Mesenchymal stem cell (in vitro differentiated cells and primary cell): ENCODE measurements at regions not wholly inside any gene's neighbourhood (a gene's known extent, or its start where the extent isn't known, plus 50 kb on each side); places are given as distances from the start of the nearest gene placed in this dataset.

Experiments used
- DNase-seq: peaks from one replicate; pipeline ENCODE4 v3.0.0-alpha.2; 2013
- H2AFZ ChIP-seq: one replicate; pipeline ENCODE4 v1.6.1; 2013; ENCODE audit warnings: low read depth, mild to moderate bottlenecking, control low read depth, inconsistent platforms, low read length, moderate library complexity
- H2AK5ac ChIP-seq: 2 replicates; pipeline ENCODE4 v1.6.1; 2013; ENCODE audit warnings: low read length, moderate library complexity, mild to moderate bottlenecking, inconsistent platforms; ENCODE audit not compliant: severe bottlenecking
- H2BK120ac ChIP-seq: one replicate; pipeline ENCODE4 v1.6.1; 2013; ENCODE audit warnings: low read depth, mild to moderate bottlenecking, inconsistent platforms, low read length, moderate library complexity
- H2BK12ac ChIP-seq, 2 experiments: one replicate each; pipeline ENCODE4 v1.6.1; 2013; ENCODE audit warnings: inconsistent platforms in 2 of 2, low read length in 2 of 2, mild to moderate bottlenecking in 2 of 2, moderate library complexity in 2 of 2, control low read depth in 1 of 2
- H2BK15ac ChIP-seq: one replicate; pipeline ENCODE4 v1.6.1; 2013; ENCODE audit warnings: mild to moderate bottlenecking, low read depth, inconsistent platforms; ENCODE audit not compliant: poor library complexity, severe bottlenecking
- H2BK5ac ChIP-seq: 2 replicates; pipeline ENCODE4 v1.6.1; 2013; ENCODE audit warnings: low read depth, mild to moderate bottlenecking, low read length, control low read depth, inconsistent platforms; ENCODE audit not compliant: poor library complexity, severe bottlenecking
- H3K14ac ChIP-seq, 2 experiments: one replicate each; pipeline ENCODE4 v1.6.1; 2013; ENCODE audit warnings: inconsistent platforms in 2 of 2, low read length in 2 of 2, control low read depth in 1 of 2, mild to moderate bottlenecking in 1 of 2, moderate library complexity in 1 of 2
- H3K18ac ChIP-seq, 2 experiments: one replicate each; pipeline ENCODE4 v1.6.1; 2013; ENCODE audit warnings: inconsistent platforms in 2 of 2, low read length in 2 of 2, control low read depth in 1 of 2, low read depth in 1 of 2, mild to moderate bottlenecking in 1 of 2
- H3K23ac ChIP-seq, 2 experiments: one replicate each; pipeline ENCODE4 v1.6.1; 2013; ENCODE audit warnings: inconsistent platforms in 2 of 2, low read length in 2 of 2, mild to moderate bottlenecking in 2 of 2, moderate library complexity in 2 of 2, control low read depth in 1 of 2
- H3K27ac ChIP-seq: 2 replicates; pipeline ENCODE4 v1.5.1; 2013; ENCODE audit warnings: mild to moderate bottlenecking, moderate library complexity, low read length, control low read depth, inconsistent platforms; ENCODE audit not compliant: poor library complexity, severe bottlenecking
- H3K27me3 ChIP-seq, 2 experiments: 2 replicates each; pipeline versions ENCODE4 v1.6.1 to v1.7.0; 2013; ENCODE audit warnings: low read length in 2 of 2, mild to moderate bottlenecking in 2 of 2, moderate library complexity in 2 of 2, control low read depth in 1 of 2, inconsistent platforms in 1 of 2; ENCODE audit not compliant: control insufficient read depth in 1 of 2, insufficient read depth in 1 of 2
- H3K36me3 ChIP-seq, 2 experiments: 2 replicates each; pipeline versions ENCODE4 v1.6.1 to v1.7.0; 2013; ENCODE audit warnings: low read length in 2 of 2, control low read depth in 1 of 2, inconsistent platforms in 1 of 2, low read depth in 1 of 2, mild to moderate bottlenecking in 1 of 2; ENCODE audit not compliant: insufficient read depth in 2 of 2, control insufficient read depth in 1 of 2
- H3K4ac ChIP-seq, 2 experiments: one replicate each; pipeline ENCODE4 v1.6.1; 2013; ENCODE audit warnings: inconsistent platforms in 2 of 2, low read length in 2 of 2, mild to moderate bottlenecking in 2 of 2, moderate library complexity in 2 of 2, control low read depth in 1 of 2, low read depth in 1 of 2
- H3K4me1 ChIP-seq: 2 replicates; pipeline ENCODE4 v1.6.1; 2013; ENCODE audit warnings: low read depth, low read length, control low read depth; ENCODE audit not compliant: control insufficient read depth, insufficient read depth
- H3K4me2 ChIP-seq: 2 replicates; pipeline ENCODE4 v1.6.1; 2013; ENCODE audit warnings: low read length, mild to moderate bottlenecking, inconsistent platforms; ENCODE audit not compliant: poor library complexity, severe bottlenecking
- H3K4me3 ChIP-seq, 2 experiments: 2 replicates each; pipeline versions ENCODE4 v1.5.1 to v1.7.0; 2013; ENCODE audit warnings: low read length in 2 of 2, mild to moderate bottlenecking in 2 of 2, control low read depth in 1 of 2, low read depth in 1 of 2; ENCODE audit not compliant: insufficient read depth in 1 of 2
- H3K79me1 ChIP-seq: replicated peaks from 2 replicates; pipeline ENCODE4 v1.6.1; 2013; ENCODE audit warnings: mild to moderate bottlenecking, control low read depth, low read length, inconsistent platforms; ENCODE audit not compliant: poor library complexity, severe bottlenecking
- H3K9ac ChIP-seq: 2 replicates; pipeline ENCODE4 v1.7.0; 2013; ENCODE audit warnings: mild to moderate bottlenecking, low read length, moderate library complexity
- H3K9me3 ChIP-seq: 2 replicates; pipeline ENCODE4 v1.7.0; 2013; ENCODE audit warnings: mild to moderate bottlenecking, low read length; ENCODE audit not compliant: control insufficient read depth
- H4K8ac ChIP-seq: one replicate; pipeline ENCODE4 v1.6.1; 2013; ENCODE audit warnings: inconsistent platforms, mild to moderate bottlenecking, low read length, moderate library complexity
- H4K91ac ChIP-seq: one replicate; pipeline ENCODE4 v1.6.1; 2013; ENCODE audit warnings: mild to moderate bottlenecking, low read length, inconsistent platforms
- WGBS: methylation state at CpG from one replicate; pipeline ENCODE4 v1.1.7; 2013; ENCODE audit warnings: mixed read lengths; 5-methylcytosine and 5-hydroxymethylcytosine counted together

DNA sequence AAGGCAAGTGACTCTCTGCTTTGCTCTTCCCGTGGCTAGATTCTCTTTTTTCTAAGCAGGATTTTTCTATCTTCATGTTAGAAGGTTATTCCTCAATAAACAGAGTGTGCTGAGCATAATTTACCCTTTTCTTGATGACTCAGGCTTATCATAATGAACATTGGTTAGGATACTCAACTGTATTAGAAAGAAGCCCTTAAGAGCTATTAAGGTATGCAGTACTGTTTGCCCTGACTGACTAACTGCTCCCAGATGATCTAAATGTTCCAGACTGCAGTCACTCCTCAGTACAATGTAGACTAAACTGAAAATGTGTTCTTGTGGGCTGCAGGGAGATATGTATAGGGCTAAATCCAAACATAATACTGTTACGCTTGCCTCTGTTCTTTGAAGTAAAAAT is 687.8 kb downstream of the NUP35 start:
- no peak overlapping the region for H4K91ac ChIP-seq
- no peaks in the 10 kb centered on the region for H3K79me1 ChIP-seq
- H3K4me1 ChIP-seq, result no peaks in the 10 kb centered on the region
- H3K36me3 ChIP-seq, result no peaks in the 10 kb centered on the region
- no peak overlapping the region for H3K4me3 ChIP-seq
- no peak overlapping the region for H2BK5ac ChIP-seq
- no peak overlapping the region for H2BK120ac ChIP-seq
- H3K9ac ChIP-seq, result no peak overlapping the region
- no peak overlapping the region for H3K18ac ChIP-seq
- H3K27me3 ChIP-seq, result no peaks in the 10 kb centered on the region
- no peak overlapping the region for H2AFZ ChIP-seq
- no peak overlapping the region for H3K14ac ChIP-seq
- WGBS, result no CpG with 5 or more reads among the region's 2 CpGs
- H4K8ac ChIP-seq, result no peak overlapping the region
- no peak overlapping the region for H3K4ac ChIP-seq
- no peak overlapping the region for H3K4me2 ChIP-seq
- no peak overlapping the region for H2BK15ac ChIP-seq
- no peak overlapping the region for H2BK12ac ChIP-seq
- no peak overlapping the region for H3K23ac ChIP-seq
- H3K9me3 ChIP-seq, result peaks cover under 1% of the 10 kb centered on the region
- no peak overlapping the region for H2AK5ac ChIP-seq
- DNase-seq, result peak; percentile 3
- H3K27ac ChIP-seq, result no peak overlapping the region

DNA sequence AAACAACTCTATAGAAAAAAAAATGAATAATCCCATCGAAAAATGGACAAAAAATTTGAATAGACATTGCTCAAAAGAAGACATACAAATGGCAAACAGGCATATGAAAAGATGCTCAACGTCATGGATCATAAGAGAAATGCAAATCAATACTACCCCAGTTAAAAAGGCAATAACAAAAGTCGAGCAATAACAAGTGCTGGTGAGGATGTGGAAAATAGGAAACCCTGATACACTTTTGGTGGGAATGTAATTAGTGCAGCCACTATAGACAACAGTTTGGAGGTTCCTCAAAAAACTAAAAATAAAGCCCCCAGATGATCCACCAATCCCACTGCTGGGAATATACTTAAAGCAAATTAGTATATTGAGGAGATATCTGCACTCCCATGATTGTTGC is 701.5 kb downstream of the NUP35 start:
- H3K9ac ChIP-seq, result no peak overlapping the region
- no peak overlapping the region for H2BK5ac ChIP-seq
- H3K36me3 ChIP-seq, result no peaks in the 10 kb centered on the region
- no peak overlapping the region for H4K8ac ChIP-seq
- WGBS, result 100% methylated on average over 1 of the region's 3 CpGs
- H3K4me3 ChIP-seq, result no peak overlapping the region
- no peak overlapping the region for H2BK12ac ChIP-seq
- no peak overlapping the region for H3K4me2 ChIP-seq
- DNase-seq, result no peak
- H3K23ac ChIP-seq, result no peak overlapping the region
- no peaks in the 10 kb centered on the region for H3K79me1 ChIP-seq
- H3K14ac ChIP-seq, result no peak overlapping the region
- H3K18ac ChIP-seq, result no peak overlapping the region
- H3K27me3 ChIP-seq, result no peaks in the 10 kb centered on the region
- no peak overlapping the region for H2BK15ac ChIP-seq
- H2BK120ac ChIP-seq, result no peak overlapping the region
- H4K91ac ChIP-seq, result no peak overlapping the region
- no peak overlapping the region for H2AK5ac ChIP-seq
- H3K9me3 ChIP-seq, result peaks cover 41% of the 10 kb centered on the region
- no peak overlapping the region for H3K4ac ChIP-seq
- no peak overlapping the region for H2AFZ ChIP-seq
- H3K27ac ChIP-seq, result no peak overlapping the region
- no peaks in the 10 kb centered on the region for H3K4me1 ChIP-seq

DNA sequence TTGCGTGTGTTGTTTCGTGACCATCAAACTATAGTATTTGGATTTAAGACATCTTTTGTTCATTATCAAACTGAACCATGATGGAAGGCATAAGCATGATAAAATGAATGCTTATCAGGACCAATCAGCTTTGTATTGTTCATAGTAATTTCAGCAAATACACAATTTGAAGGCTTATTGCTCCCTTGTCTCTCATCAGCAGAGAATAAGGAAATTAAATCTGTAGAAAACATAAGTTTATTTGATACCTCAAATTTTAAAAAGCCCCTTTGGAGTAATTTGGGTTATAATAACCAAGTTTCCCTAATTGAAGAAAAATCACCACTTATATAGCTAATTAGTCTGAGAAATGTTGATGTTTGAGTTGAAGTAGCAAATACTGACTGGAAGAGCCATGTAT is 705.7 kb downstream of the NUP35 start:
- Histone ChIP-seq H3K9me3 (peaks cover 16% of the 10 kb centered on the region), H3K4me3 (no peak overlapping the region), H4K8ac (no peak overlapping the region), H2AK5ac (no peak overlapping the region), H3K4ac (no peak overlapping the region), H3K4me1 (no peaks in the 10 kb centered on the region), H3K36me3 (no peaks in the 10 kb centered on the region), H3K27me3 (no peaks in the 10 kb centered on the region), H2BK120ac (no peak overlapping the region), H3K4me2 (no peak overlapping the region), H2BK15ac (no peak overlapping the region), H2BK12ac (no peak overlapping the region), H2AFZ (no peak overlapping the region), H3K27ac (no peak overlapping the region), H2BK5ac (no peak overlapping the region), H3K14ac (no peak overlapping the region), H3K18ac (no peak overlapping the region), H4K91ac (no peak overlapping the region), H3K79me1 (no peaks in the 10 kb centered on the region), H3K23ac (no peak overlapping the region), H3K9ac (no peak overlapping the region)
- no CpG with 5 or more reads among the region's 2 CpGs for WGBS
- no peak for DNase-seq

DNA sequence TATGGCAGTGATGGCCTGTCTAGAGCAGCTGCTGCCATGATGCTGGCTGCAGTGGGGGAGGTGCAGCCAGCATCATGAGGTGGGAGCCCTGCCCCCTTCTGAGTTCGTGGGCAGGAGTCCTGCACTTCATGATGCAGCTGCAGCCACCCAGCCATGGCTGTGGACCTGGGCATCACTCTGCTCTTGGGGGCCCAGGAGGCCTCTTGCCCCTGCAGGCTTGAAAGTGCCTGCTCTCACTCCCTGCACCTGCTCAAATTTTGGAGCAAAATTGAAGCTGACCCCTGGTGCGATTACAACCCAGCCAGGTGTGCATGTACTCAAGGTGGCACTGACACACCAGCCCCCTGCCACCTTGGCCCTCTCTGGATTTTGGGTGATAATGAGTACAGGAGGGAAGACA is 712.9 kb downstream of the NUP35 start:
- WGBS, result 65% methylated on average over 2 of the region's 2 CpGs
- H3K4me2 ChIP-seq, result no peak overlapping the region
- H3K4ac ChIP-seq, result no peak overlapping the region

More for the DNA sequence above, 712.9 kb downstream of the NUP35 start:
- Histone ChIP-seq H2BK5ac (no peak overlapping the region), H3K79me1 (no peaks in the 10 kb centered on the region), H2BK12ac (no peak overlapping the region), H3K27ac (no peak overlapping the region), H3K9ac (no peak overlapping the region), H3K4me1 (no peaks in the 10 kb centered on the region), H3K4me3 (no peak overlapping the region), H3K14ac (no peak overlapping the region), H2AFZ (no peak overlapping the region), H3K18ac (no peak overlapping the region), H3K27me3 (no peaks in the 10 kb centered on the region), H2BK15ac (no peak overlapping the region), H4K91ac (no peak overlapping the region), H2BK120ac (no peak overlapping the region), H4K8ac (no peak overlapping the region), H3K23ac (no peak overlapping the region), H3K36me3 (no peaks in the 10 kb centered on the region), H2AK5ac (no peak overlapping the region), H3K9me3 (peaks cover 18% of the 10 kb centered on the region)
- DNase-seq, result no peak
